MM.1S (cell line): ENCODE measurements at regions not wholly inside any gene's neighbourhood (a gene's known extent, or its start where the extent isn't known, plus 50 kb on each side); places are given as distances from the start of the nearest gene placed in this dataset.

Experiments used
- DNase-seq: peaks from one replicate; pipeline ENCODE4 v3.0.0-alpha.2; 2015
- H2AFZ ChIP-seq: fragments of 300-600 bp; sonication (generic); 2 replicates; pipeline ENCODE4 v1.6.0; 2016; ENCODE audit warnings: antibody characterized with exemption, low read length
- H3F3A ChIP-seq: fragments of 300-600 bp; sonication (generic); 2 replicates; pipeline ENCODE4 v1.6.1; 2016; ENCODE audit warnings: mild to moderate bottlenecking, antibody characterized with exemption, low read length, moderate library complexity, mixed read lengths; ENCODE audit not compliant: insufficient read depth
- H3K27ac ChIP-seq: fragments of 300-600 bp; sonication (generic); 2 replicates; pipeline ENCODE4 v1.5.1; 2016; ENCODE audit warnings: mild to moderate bottlenecking, low read length
- H3K27me3 ChIP-seq: fragments of 300-600 bp; sonication (generic); replicated peaks from 2 replicates; pipeline ENCODE4 v1.6.0; 2016; ENCODE audit warnings: low read length; ENCODE audit not compliant: insufficient read depth
- H3K36me3 ChIP-seq: fragments of 300-600 bp; sonication (generic); replicated peaks from 2 replicates; pipeline ENCODE4 v1.6.1; 2016; ENCODE audit warnings: mild to moderate bottlenecking, low read length, mixed read lengths; ENCODE audit not compliant: insufficient read depth
- H3K4me1 ChIP-seq: fragments of 300-600 bp; sonication (generic); 2 replicates; pipeline ENCODE4 v1.6.1; 2016; ENCODE audit warnings: low read length, mixed read lengths
- H3K4me2 ChIP-seq: fragments of 300-600 bp; sonication (generic); 2 replicates; pipeline ENCODE4 v1.6.0; 2016; ENCODE audit warnings: low read depth, low read length
- H3K4me3 ChIP-seq: fragments of 300-600 bp; sonication (generic); 2 replicates; pipeline ENCODE4 v1.5.1; 2016; ENCODE audit warnings: low read length, mixed read lengths
- H3K79me2 ChIP-seq: fragments of 300-600 bp; sonication (generic); 2 replicates; pipeline ENCODE4 v1.6.1; 2016; ENCODE audit warnings: mixed run types, low read length, mixed read lengths
- H3K9ac ChIP-seq: fragments of 300-600 bp; sonication (generic); 2 replicates; pipeline ENCODE4 v1.6.1; 2016; ENCODE audit warnings: low read length, mixed read lengths
- H3K9me2 ChIP-seq: fragments of 300-600 bp; sonication (generic); replicated peaks from 2 replicates; pipeline ENCODE4 v1.6.1; 2016; ENCODE audit warnings: mild to moderate bottlenecking, low read length, mixed read lengths; ENCODE audit not compliant: insufficient read depth
- H3K9me3 ChIP-seq: fragments of 300-600 bp; sonication (generic); replicated peaks from 2 replicates; pipeline ENCODE4 v1.6.1; 2016; ENCODE audit warnings: mild to moderate bottlenecking, low read length, mixed read lengths; ENCODE audit not compliant: insufficient read depth
- H4K20me1 ChIP-seq: fragments of 300-600 bp; sonication (generic); 2 replicates; pipeline ENCODE4 v1.6.1; 2016; ENCODE audit warnings: mild to moderate bottlenecking, low read length, moderate library complexity, mixed read lengths; ENCODE audit not compliant: insufficient read depth
- EZH2 ChIP-seq: fragments of 300-600 bp; sonication (generic); optimal IDR thresholded peaks from 2 replicates; pipeline ENCODE3; 2017; ENCODE audit warnings: low read depth, mild to moderate bottlenecking, antibody characterized with exemption, low read length, mixed read lengths
- EZH2phosphoT487 ChIP-seq: fragments of 300-600 bp; sonication (generic); IDR thresholded peaks from 2 replicates; pipeline ENCODE4 v1.6.1; 2018; ENCODE audit warnings: antibody characterized with exemption, low read length
- TF ChIP-seq, protein P1 (sequence below): fragments of 300-600 bp; sonication (generic); IDR thresholded peaks from 2 replicates; pipeline ENCODE4 v1.5.1; 2016; ENCODE audit warnings: antibody characterized with exemption, low read length, mixed read lengths

DNA sequence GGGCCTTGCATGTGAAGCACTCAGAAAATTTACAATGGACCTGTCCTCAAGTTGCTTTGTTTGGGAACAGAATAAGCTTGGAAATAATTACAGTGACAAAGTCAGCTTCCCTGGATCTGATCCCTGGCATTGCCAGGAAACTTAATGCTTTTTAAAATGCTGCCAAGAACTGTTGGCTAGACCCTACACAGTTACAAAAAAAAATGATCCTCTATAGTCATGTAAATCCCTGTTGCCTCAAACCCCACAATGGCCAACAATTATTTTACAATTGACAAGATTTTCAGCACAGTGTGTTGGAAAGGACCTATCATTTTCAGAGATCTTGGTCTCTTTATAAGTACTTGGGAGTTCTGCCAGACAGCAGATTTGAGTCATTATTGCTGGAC lies 470.4 kb upstream of the ACVR2A start:
- H3K4me1 ChIP-seq = no peaks in the 10 kb centered on the region
- no peaks in the 10 kb centered on the region for H3K27me3 ChIP-seq
- H3K4me2 ChIP-seq = no peak overlapping the region
- H3F3A ChIP-seq = no peaks in the 10 kb centered on the region
- no peak overlapping the region for H3K9ac ChIP-seq
- no peak overlapping the region for H2AFZ ChIP-seq
- DNase-seq = no peak
- H3K9me2 ChIP-seq = no peaks in the 10 kb centered on the region
- no peak overlapping the region for H3K4me3 ChIP-seq
- H3K9me3 ChIP-seq = no peaks in the 10 kb centered on the region
- no peaks in the 10 kb centered on the region for H4K20me1 ChIP-seq
- H3K79me2 ChIP-seq = no peaks in the 10 kb centered on the region
- no peak for TF ChIP-seq EZH2
- TF ChIP-seq, protein P1, sequence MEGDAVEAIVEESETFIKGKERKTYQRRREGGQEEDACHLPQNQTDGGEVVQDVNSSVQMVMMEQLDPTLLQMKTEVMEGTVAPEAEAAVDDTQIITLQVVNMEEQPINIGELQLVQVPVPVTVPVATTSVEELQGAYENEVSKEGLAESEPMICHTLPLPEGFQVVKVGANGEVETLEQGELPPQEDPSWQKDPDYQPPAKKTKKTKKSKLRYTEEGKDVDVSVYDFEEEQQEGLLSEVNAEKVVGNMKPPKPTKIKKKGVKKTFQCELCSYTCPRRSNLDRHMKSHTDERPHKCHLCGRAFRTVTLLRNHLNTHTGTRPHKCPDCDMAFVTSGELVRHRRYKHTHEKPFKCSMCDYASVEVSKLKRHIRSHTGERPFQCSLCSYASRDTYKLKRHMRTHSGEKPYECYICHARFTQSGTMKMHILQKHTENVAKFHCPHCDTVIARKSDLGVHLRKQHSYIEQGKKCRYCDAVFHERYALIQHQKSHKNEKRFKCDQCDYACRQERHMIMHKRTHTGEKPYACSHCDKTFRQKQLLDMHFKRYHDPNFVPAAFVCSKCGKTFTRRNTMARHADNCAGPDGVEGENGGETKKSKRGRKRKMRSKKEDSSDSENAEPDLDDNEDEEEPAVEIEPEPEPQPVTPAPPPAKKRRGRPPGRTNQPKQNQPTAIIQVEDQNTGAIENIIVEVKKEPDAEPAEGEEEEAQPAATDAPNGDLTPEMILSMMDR = no peak
- no peak for TF ChIP-seq EZH2phosphoT487
- no peaks in the 10 kb centered on the region for H3K36me3 ChIP-seq
- H3K27ac ChIP-seq = no peak overlapping the region

DNA sequence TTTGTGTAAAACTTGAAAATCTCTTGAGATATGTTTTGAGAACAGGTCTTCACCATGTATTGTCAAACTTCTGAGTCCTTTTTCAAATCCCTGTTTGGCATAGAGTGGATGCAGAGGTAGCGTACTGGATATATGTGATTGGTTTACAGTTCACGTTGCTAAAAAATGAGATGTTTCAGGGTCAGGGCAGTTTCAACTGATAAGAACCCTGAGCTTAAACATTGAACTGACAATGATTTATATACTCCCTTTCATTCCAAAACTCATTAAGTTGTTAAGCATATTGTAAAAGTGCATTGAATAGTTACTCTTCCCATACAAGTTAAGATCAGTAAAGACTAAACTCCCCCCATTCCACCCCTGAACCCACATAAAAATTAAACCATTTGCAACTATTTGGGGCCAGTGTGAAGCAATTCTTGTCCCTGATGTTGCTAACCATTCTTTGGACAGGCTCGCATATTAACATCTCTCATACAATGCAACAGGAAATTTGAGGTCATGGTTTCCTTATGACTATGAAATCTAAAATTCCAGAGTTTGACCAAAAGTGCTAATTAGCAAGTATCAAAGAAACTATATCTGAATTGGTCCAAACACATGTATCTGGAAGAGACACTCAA lies 470.9 kb upstream of the ACVR2A start:
- H3K9me3 ChIP-seq = no peaks in the 10 kb centered on the region
- no peak for TF ChIP-seq EZH2phosphoT487
- TF ChIP-seq, protein P1 = no peak
- TF ChIP-seq EZH2 = no peak
- H3K4me2 ChIP-seq = no peak overlapping the region
- H3F3A ChIP-seq = no peaks in the 10 kb centered on the region
- H3K36me3 ChIP-seq = no peaks in the 10 kb centered on the region
- no peaks in the 10 kb centered on the region for H4K20me1 ChIP-seq
- no peak for DNase-seq
- no peak overlapping the region for H3K9ac ChIP-seq
- H3K79me2 ChIP-seq = no peaks in the 10 kb centered on the region
- no peak overlapping the region for H3K4me3 ChIP-seq
- H3K9me2 ChIP-seq = no peaks in the 10 kb centered on the region
- no peak overlapping the region for H2AFZ ChIP-seq
- no peaks in the 10 kb centered on the region for H3K27me3 ChIP-seq
- no peaks in the 10 kb centered on the region for H3K4me1 ChIP-seq
- H3K27ac ChIP-seq = no peak overlapping the region

DNA sequence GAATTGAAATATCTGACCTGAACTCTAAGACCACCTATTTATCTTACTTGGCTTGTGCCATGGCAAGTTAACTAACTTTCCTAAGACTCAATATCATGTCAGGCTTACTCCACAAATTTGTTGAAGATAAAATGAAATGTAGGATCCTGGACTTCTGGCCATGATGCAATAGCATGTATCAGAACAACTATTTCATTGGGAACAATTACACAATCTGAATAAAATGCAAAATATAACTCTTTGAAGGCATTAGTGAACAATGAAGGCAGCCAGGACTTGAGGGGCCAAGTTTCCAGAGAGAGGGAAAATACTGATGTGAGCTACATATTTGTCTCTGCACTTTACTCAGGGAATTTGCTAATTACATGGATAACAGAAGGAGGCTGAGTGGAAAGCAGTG lies 476.5 kb upstream of the ACVR2A start:
- Histone ChIP-seq H3K4me1 (peaks cover 11% of the 10 kb centered on the region), H2AFZ (no peak overlapping the region), H3K27me3 (no peaks in the 10 kb centered on the region), H3F3A (peaks cover 17% of the 10 kb centered on the region), H3K36me3 (no peaks in the 10 kb centered on the region), H3K9me2 (no peaks in the 10 kb centered on the region), H3K9me3 (no peaks in the 10 kb centered on the region), H3K4me2 (no peak overlapping the region), H4K20me1 (no peaks in the 10 kb centered on the region), H3K4me3 (no peak overlapping the region), H3K27ac (no peak overlapping the region), H3K9ac (no peak overlapping the region), H3K79me2 (no peaks in the 10 kb centered on the region)
- TF ChIP-seq EZH2phosphoT487 = no peak
- TF ChIP-seq EZH2 = no peak
- TF ChIP-seq, protein P1 = no peak
- DNase-seq = no peak
